HEK293T (cell line): ENCODE measurements at regions not wholly inside any gene's neighbourhood (a gene's known extent, or its start where the extent isn't known, plus 50 kb on each side); places are given as distances from the start of the nearest gene placed in this dataset.

Experiments used
- ARNT ChIP-seq: fragments of 450-650 bp; IDR thresholded peaks from 2 replicates; pipeline ENCODE4 v1.6.1; 2017; ENCODE audit warnings: mild to moderate bottlenecking
- BHLHE40 ChIP-seq: fragments of 450-650 bp; IDR thresholded peaks from 2 replicates; pipeline ENCODE4 v1.6.1; 2016; ENCODE audit warnings: mild to moderate bottlenecking, moderate library complexity, borderline replicate concordance
- CTBP1 ChIP-seq: fragments of 450-650 bp; IDR thresholded peaks from 2 replicates; pipeline ENCODE4 v1.6.1; 2016; ENCODE audit warnings: borderline replicate concordance
- ELF4 ChIP-seq: fragments of 450-650 bp; IDR thresholded peaks from 2 replicates; pipeline ENCODE4 v1.6.1; 2017; ENCODE audit warnings: antibody characterized with exemption
- FOXA1 ChIP-seq: fragments of 450-650 bp; IDR thresholded peaks from 2 replicates; pipeline ENCODE4 v1.6.1; 2016; ENCODE audit warnings: mild to moderate bottlenecking
- FOXK2 ChIP-seq: fragments of 450-650 bp; IDR thresholded peaks from 2 replicates; pipeline ENCODE4 v1.6.1; 2016; ENCODE audit warnings: mild to moderate bottlenecking
- FOXM1 ChIP-seq: fragments of 450-650 bp; IDR thresholded peaks from 2 replicates; pipeline ENCODE4 v1.6.1; 2017; ENCODE audit warnings: mild to moderate bottlenecking, borderline replicate concordance
- HDGF ChIP-seq: fragments of 450-650 bp; IDR thresholded peaks from 2 replicates; pipeline ENCODE4 v1.6.1; 2017; ENCODE audit warnings: antibody characterized with exemption, borderline replicate concordance
- L3MBTL2 ChIP-seq: fragments of 450-650 bp; conservative IDR thresholded peaks from 2 replicates; pipeline ENCODE4 v1.6.1; 2016; ENCODE audit warnings: mild to moderate bottlenecking
- NFRKB ChIP-seq: fragments of 450-650 bp; IDR thresholded peaks from 2 replicates; pipeline ENCODE4 v1.6.1; 2016; ENCODE audit warnings: mild to moderate bottlenecking, moderate library complexity
- SP1 ChIP-seq: fragments of 450-650 bp; IDR thresholded peaks from 2 replicates; pipeline ENCODE4 v1.6.1; 2017
- SUZ12 ChIP-seq: fragments of 450-650 bp; IDR thresholded peaks from 2 replicates; pipeline ENCODE4 v1.6.1; 2016; ENCODE audit warnings: mild to moderate bottlenecking
- TARDBP ChIP-seq: fragments of 450-650 bp; IDR thresholded peaks from 2 replicates; pipeline ENCODE4 v1.6.1; 2016
- ZNF384 ChIP-seq: fragments of 450-650 bp; IDR thresholded peaks from 2 replicates; pipeline ENCODE4 v1.6.1; 2016

GRCh38 chr3:89925976-89926375 is 818.6 kb downstream of the EPHA3 start:
- TF ChIP-seq HDGF = no peak
- no peak for TF ChIP-seq L3MBTL2
- TF ChIP-seq ARNT = no peak
- TF ChIP-seq SP1 = no peak
- no peak for TF ChIP-seq SUZ12
- TF ChIP-seq ZNF384 = no peak
- TF ChIP-seq FOXM1 = no peak
- no peak for TF ChIP-seq BHLHE40
- no peak for TF ChIP-seq CTBP1
- no peak for TF ChIP-seq TARDBP
- TF ChIP-seq NFRKB = no peak
- TF ChIP-seq FOXA1 = no peak
- TF ChIP-seq FOXK2 = no peak
- no peak for TF ChIP-seq ELF4
